GM23338 (cell line): ENCODE measurements at regions not wholly inside any gene's neighbourhood (a gene's known extent, or its start where the extent isn't known, plus 50 kb on each side); places are given as distances from the start of the nearest gene placed in this dataset.

ENCODE experiments used
- CREB1 ChIP-seq: fragments of 250-450 bp; sonication (Bioruptor Pico); IDR thresholded peaks from 2 replicates; pipeline ENCODE4 v1.5.0; 2020; ENCODE audit warnings: low read depth, mild to moderate bottlenecking, moderate library complexity
- CTCF ChIP-seq, 2 experiments: fragments of 200-600 bp in 1 of 2; sonication (generic) in 1 of 2; conservative IDR thresholded peaks; 2 replicates each; pipeline versions ENCODE4 v1.5.1 to v1.6.1; 2016 to 2017; ENCODE audit warnings: antibody characterized with exemption in 2 of 2, low read depth in 2 of 2, mild to moderate bottlenecking in 2 of 2, moderate library complexity in 1 of 2
- EZH2 ChIP-seq: fragments of 200-600 bp; sonication (generic); IDR thresholded peaks from one replicate; pipeline ENCODE4 v1.8.0; 2017; ENCODE audit warnings: antibody characterized with exemption, mild to moderate bottlenecking, low read depth; ENCODE audit not compliant: unreplicated experiment
- EZH2phosphoT487 ChIP-seq: fragments of 200-600 bp; sonication (generic); IDR thresholded peaks from one replicate; pipeline ENCODE4 v1.8.1; 2018; ENCODE audit warnings: antibody characterized with exemption; ENCODE audit not compliant: unreplicated experiment
- JUNB ChIP-seq: IDR thresholded peaks from one replicate; pipeline ENCODE4 v1.6.1; 2016; ENCODE audit warnings: antibody characterized with exemption; ENCODE audit not compliant: unreplicated experiment
- POLR2AphosphoS5 ChIP-seq: IDR thresholded peaks from 2 replicates; pipeline ENCODE4 v1.6.1; 2016; ENCODE audit warnings: antibody characterized with exemption, low read depth

GRCh38 chr3:110815008-110815583 lies 256.5 kb upstream of the NECTIN3 start:
- TF ChIP-seq CTCF (conservative IDR thresholded peaks at IDR 0.05; ENCODE audit: low read depth in 2 of 2) (no peak), POLR2AphosphoS5 (no peak), EZH2phosphoT487 (no peak), CREB1 (CRISPR knock-in tag) (no peak), EZH2 (no peak), JUNB (no peak)
